ENCODE measurements at regions not wholly inside any gene's neighbourhood (a gene's known extent, or its start where the extent isn't known, plus 50 kb on each side); places are given as distances from the start of the nearest gene placed in this dataset.

DNA sequence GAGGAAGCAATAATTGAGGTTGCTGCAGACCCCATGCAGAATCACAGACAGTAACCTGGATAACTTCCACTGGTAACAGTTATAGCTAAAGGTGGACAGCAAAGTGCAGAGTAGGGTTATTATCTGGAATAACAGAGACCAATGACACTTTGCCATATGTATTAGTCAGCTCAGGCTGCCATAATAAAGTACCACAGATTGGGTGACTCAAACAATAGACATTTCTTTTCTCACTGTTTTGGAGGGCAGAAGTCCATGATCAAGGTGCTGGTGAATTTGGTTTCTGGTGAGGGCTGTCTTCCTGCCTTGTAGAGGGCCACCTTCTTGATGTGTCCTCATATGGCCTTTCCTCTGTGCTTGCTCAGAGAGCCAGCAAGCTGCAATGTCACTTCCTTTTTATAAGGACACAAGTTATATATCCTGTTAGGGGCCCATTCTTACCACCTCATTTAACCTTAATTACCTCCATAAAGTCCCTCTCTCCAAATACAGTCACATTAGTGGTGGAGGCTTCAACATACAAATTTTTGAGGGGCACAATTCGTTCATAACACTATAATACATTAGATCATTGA, 191.0 kb upstream of the LRP1B start:
- no peak for DNase-seq

More for the DNA sequence above, 191.0 kb upstream of the LRP1B start:
- no peak overlapping the region for H3K4me3 Mint-ChIP-seq
- peaks cover 4 to 7% of the 10 kb centered on the region in 2 experiments; a peak in 4 of 5 replicates for H3K9me3 Mint-ChIP-seq
- no peak overlapping the region for H2BK5ac ChIP-seq (ENCODE audit: insufficient read length, low read length)
- no peak overlapping the region for H3K27ac ChIP-seq (ENCODE audit: insufficient read length, low read depth, low read length)
- no peaks in the 10 kb centered on the region for H4K20me1 ChIP-seq (ENCODE audit: control insufficient read depth, insufficient read depth, insufficient read length)
- H2AFZ ChIP-seq (ENCODE audit: low read length), result no peak overlapping the region
- H4K91ac ChIP-seq (ENCODE audit: insufficient read length, low read depth, low read length), result no peak overlapping the region
- H4K5ac ChIP-seq (ENCODE audit: insufficient read length, low read depth, low read length), result no peak overlapping the region
- TF ChIP-seq, protein P1, sequence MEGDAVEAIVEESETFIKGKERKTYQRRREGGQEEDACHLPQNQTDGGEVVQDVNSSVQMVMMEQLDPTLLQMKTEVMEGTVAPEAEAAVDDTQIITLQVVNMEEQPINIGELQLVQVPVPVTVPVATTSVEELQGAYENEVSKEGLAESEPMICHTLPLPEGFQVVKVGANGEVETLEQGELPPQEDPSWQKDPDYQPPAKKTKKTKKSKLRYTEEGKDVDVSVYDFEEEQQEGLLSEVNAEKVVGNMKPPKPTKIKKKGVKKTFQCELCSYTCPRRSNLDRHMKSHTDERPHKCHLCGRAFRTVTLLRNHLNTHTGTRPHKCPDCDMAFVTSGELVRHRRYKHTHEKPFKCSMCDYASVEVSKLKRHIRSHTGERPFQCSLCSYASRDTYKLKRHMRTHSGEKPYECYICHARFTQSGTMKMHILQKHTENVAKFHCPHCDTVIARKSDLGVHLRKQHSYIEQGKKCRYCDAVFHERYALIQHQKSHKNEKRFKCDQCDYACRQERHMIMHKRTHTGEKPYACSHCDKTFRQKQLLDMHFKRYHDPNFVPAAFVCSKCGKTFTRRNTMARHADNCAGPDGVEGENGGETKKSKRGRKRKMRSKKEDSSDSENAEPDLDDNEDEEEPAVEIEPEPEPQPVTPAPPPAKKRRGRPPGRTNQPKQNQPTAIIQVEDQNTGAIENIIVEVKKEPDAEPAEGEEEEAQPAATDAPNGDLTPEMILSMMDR (conservative IDR thresholded peaks at IDR 0.05), result no peak
- H3K4me1 Mint-ChIP-seq, result peaks cover 3 to 6% of the 10 kb centered on the region in 2 experiments; a peak in 3 of 4 replicates
- H3K79me1 ChIP-seq (ENCODE audit: insufficient read depth, low read depth, low read length, poor library complexity, severe bottlenecking), result no peaks in the 10 kb centered on the region
- H2AK5ac ChIP-seq (ENCODE audit: insufficient read length, low read length), result no peak overlapping the region
- H3K23me2 ChIP-seq (ENCODE audit: insufficient read length, low read depth, low read length, poor library complexity, severe bottlenecking), result no peaks in the 10 kb centered on the region
- no CpG with 5 or more reads among the region's 1 CpG for WGBS (ENCODE audit: extremely low coverage, insufficient read length, low lambda C conversion rate)
- H3K56ac ChIP-seq (ENCODE audit: insufficient read length, low read depth, low read length), result no peak overlapping the region
- H2BK120ac ChIP-seq (ENCODE audit: low read depth, low read length, poor library complexity, severe bottlenecking), result no peak overlapping the region
- H3K4me2 ChIP-seq (ENCODE audit: insufficient read depth, insufficient read length, low read length), result no peak overlapping the region
- H3K4ac ChIP-seq (ENCODE audit: low read depth, low read length), result no peak overlapping the region
- no peaks in the 10 kb centered on the region for H3K9me3 ChIP-seq (ENCODE audit: control insufficient read depth, low read depth, low read length)
- H3T11ph ChIP-seq (ENCODE audit: low read length), result no peak overlapping the region
- H4K8ac ChIP-seq (replicated peaks; ENCODE audit: insufficient read length, low read depth, low read length), result no peak overlapping the region
- H2BK12ac ChIP-seq (ENCODE audit: insufficient read length, low read depth, low read length), result no peak overlapping the region
- no peaks in the 10 kb centered on the region for H3K27me3 ChIP-seq (ENCODE audit: insufficient read depth, low read length)
- no peaks in the 10 kb centered on the region for H3K27me3 Mint-ChIP-seq (ENCODE audit: low read depth)
- H3K4me1 ChIP-seq (ENCODE audit: insufficient read depth, low read length), result no peaks in the 10 kb centered on the region
- no peak overlapping the region for H3K14ac ChIP-seq (ENCODE audit: insufficient read depth, low read length)
- peaks cover 0 to 10% (median 2%) of the 10 kb centered on the region in 3 experiments; a peak in 3 of 7 replicates for H3K36me3 Mint-ChIP-seq (ENCODE audit: insufficient read depth in 1 of 3, low read depth in 3 of 3)
- H3K79me2 ChIP-seq (ENCODE audit: insufficient read depth, low read length), result no peaks in the 10 kb centered on the region
- H3K9ac ChIP-seq (ENCODE audit: extremely low read depth, insufficient read length, low read length), result no peak overlapping the region
- H2BK15ac ChIP-seq (ENCODE audit: low read depth, low read length), result no peak overlapping the region
- no peak overlapping the region for H3K23ac ChIP-seq (ENCODE audit: insufficient read length, low read depth, low read length)
- H2BK20ac ChIP-seq (ENCODE audit: low read depth, low read length, poor library complexity, severe bottlenecking), result no peak overlapping the region
- H3K27ac Mint-ChIP-seq, result no peak overlapping the region; a peak in 2 of 7 replicates
- no peak overlapping the region for H3K18ac ChIP-seq (ENCODE audit: insufficient read length, low read depth, low read length)

Data from H9 (cell line).